ENCODE measurements at regions not wholly inside any gene's neighbourhood (a gene's known extent, or its start where the extent isn't known, plus 50 kb on each side); places are given as distances from the start of the nearest gene placed in this dataset.

- TF ChIP-seq CREM (CRISPR knock-in tag; IDR thresholded peaks at IDR 0.05) (no peak), RELA (CRISPR knock-in tag; IDR thresholded peaks at IDR 0.05; ENCODE audit: borderline replicate concordance) (no peak), ZNF396 (CRISPR knock-in tag; IDR thresholded peaks at IDR 0.05; ENCODE audit: borderline replicate concordance) (no peak), ZNF121 (CRISPR knock-in tag; IDR thresholded peaks at IDR 0.05) (no peak), IRF1 (CRISPR knock-in tag; IDR thresholded peaks at IDR 0.05) (no peak), ZNF416 (CRISPR knock-in tag; IDR thresholded peaks at IDR 0.05) (no peak)
Measured at GRCh38 chr11:25583596-25583995, 748.3 kb upstream of the ANO3 start (continued).

GRCh38 chr11:25587496-25587895 lies 744.4 kb upstream of the ANO3 start:
- no peak overlapping the region for H3K27ac Mint-ChIP-seq

More at GRCh38 chr11:25587496-25587895, 744.4 kb upstream of the ANO3 start:
- ChIA-PET CTCF (no interaction called here), POLR2A (no interaction called here)
- TF ChIP-seq NFYB (CRISPR knock-in tag; conservative IDR thresholded peaks at IDR 0.05; ENCODE audit: low read depth) (no peak), NFATC4 (CRISPR knock-in tag; IDR thresholded peaks at IDR 0.05) (no peak), FOXP1 (CRISPR knock-in tag; IDR thresholded peaks at IDR 0.05; ENCODE audit: borderline replicate concordance) (no peak), PRDM15 (CRISPR knock-in tag; IDR thresholded peaks at IDR 0.05) (no peak), ATF6 (CRISPR knock-in tag; IDR thresholded peaks at IDR 0.05) (no peak), ZNF317 (CRISPR knock-in tag; IDR thresholded peaks at IDR 0.05; ENCODE audit: borderline replicate concordance, low read depth) (no peak), GABPB1 (CRISPR knock-in tag; IDR thresholded peaks at IDR 0.05) (no peak), NR1H2 (CRISPR knock-in tag; IDR thresholded peaks at IDR 0.05) (no peak), CBFB (CRISPR knock-in tag; IDR thresholded peaks at IDR 0.05; ENCODE audit: low read depth) (no peak), OVOL2 (CRISPR knock-in tag; IDR thresholded peaks at IDR 0.05; ENCODE audit: borderline replicate concordance) (no peak), ARID4B (CRISPR knock-in tag; IDR thresholded peaks at IDR 0.05; ENCODE audit: borderline replicate concordance) (no peak), ETV6 (CRISPR knock-in tag; IDR thresholded peaks at IDR 0.05) (no peak), JUN (CRISPR knock-in tag; IDR thresholded peaks at IDR 0.05) (no peak), SOX15 (CRISPR knock-in tag; IDR thresholded peaks at IDR 0.05) (no peak)
- TF ChIP-seq, protein P1, sequence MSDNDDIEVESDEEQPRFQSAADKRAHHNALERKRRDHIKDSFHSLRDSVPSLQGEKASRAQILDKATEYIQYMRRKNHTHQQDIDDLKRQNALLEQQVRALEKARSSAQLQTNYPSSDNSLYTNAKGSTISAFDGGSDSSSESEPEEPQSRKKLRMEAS (CRISPR knock-in tag; IDR thresholded peaks at IDR 0.05) = no peak
- TF ChIP-seq, protein P2, sequence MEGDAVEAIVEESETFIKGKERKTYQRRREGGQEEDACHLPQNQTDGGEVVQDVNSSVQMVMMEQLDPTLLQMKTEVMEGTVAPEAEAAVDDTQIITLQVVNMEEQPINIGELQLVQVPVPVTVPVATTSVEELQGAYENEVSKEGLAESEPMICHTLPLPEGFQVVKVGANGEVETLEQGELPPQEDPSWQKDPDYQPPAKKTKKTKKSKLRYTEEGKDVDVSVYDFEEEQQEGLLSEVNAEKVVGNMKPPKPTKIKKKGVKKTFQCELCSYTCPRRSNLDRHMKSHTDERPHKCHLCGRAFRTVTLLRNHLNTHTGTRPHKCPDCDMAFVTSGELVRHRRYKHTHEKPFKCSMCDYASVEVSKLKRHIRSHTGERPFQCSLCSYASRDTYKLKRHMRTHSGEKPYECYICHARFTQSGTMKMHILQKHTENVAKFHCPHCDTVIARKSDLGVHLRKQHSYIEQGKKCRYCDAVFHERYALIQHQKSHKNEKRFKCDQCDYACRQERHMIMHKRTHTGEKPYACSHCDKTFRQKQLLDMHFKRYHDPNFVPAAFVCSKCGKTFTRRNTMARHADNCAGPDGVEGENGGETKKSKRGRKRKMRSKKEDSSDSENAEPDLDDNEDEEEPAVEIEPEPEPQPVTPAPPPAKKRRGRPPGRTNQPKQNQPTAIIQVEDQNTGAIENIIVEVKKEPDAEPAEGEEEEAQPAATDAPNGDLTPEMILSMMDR (IDR thresholded peaks at IDR 0.05) = no peak
- H3K9me3 Mint-ChIP-seq = peaks cover 22% of the 10 kb centered on the region
- H3K4me1 Mint-ChIP-seq = peaks cover 31% of the 10 kb centered on the region
- ATAC-seq (no peak), DNase-seq (ENCODE audit: low spot score) (no peak)
- H3K36me3 Mint-ChIP-seq = peaks cover 23% of the 10 kb centered on the region
- no peak overlapping the region for H3K4me3 Mint-ChIP-seq
- H3K27me3 Mint-ChIP-seq (ENCODE audit: low read depth) = no peaks in the 10 kb centered on the region
